Suppressor macrophage treated with lipopolysaccharide for 4 hours (primary cell): ENCODE measurements at regions not wholly inside any gene's neighbourhood (a gene's known extent, or its start where the extent isn't known, plus 50 kb on each side); places are given as distances from the start of the nearest gene placed in this dataset.

Experiments used
- DNase-seq: peaks from one replicate; pipeline ENCODE4 v3.0.0-alpha.2; 2020

DNA sequence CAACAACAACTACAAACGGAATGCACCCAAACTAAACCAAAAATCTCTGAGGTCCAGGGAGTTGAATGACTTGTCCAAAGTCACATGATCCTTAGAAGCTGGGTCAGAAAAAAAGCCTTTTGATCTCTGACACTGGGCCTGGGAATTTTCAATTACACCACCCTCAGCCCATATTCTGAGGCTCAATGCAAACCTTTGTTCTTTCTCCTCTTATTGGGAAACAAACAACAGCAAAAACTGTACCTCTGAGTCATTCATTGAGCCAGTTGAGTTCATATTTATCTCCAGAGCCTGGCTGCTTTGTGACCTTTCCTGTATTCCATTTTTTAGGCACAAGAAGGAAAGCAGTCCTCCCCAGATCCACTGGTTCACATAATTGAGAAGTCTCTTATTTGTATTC is 51.2 kb upstream of the SORCS1 start:
- DNase-seq = no peak
